Globus pallidus (tissue), 1 donor: ENCODE measurements at regions not wholly inside any gene's neighbourhood (a gene's known extent, or its start where the extent isn't known, plus 50 kb on each side); places are given as distances from the start of the nearest gene placed in this dataset.

Source experiments
- DNase-seq: peaks from one replicate; pipeline ENCODE4 v3.0.0-alpha.2; 2015; ENCODE audit warnings: low spot score

GRCh38 chr17:69949973-69950695 is 124.9 kb upstream of the KCNJ16 start:
- DNase-seq: no peak

GRCh38 chr17:69950701-69951418 is 124.2 kb upstream of the KCNJ16 start:
- no peak for DNase-seq

DNA sequence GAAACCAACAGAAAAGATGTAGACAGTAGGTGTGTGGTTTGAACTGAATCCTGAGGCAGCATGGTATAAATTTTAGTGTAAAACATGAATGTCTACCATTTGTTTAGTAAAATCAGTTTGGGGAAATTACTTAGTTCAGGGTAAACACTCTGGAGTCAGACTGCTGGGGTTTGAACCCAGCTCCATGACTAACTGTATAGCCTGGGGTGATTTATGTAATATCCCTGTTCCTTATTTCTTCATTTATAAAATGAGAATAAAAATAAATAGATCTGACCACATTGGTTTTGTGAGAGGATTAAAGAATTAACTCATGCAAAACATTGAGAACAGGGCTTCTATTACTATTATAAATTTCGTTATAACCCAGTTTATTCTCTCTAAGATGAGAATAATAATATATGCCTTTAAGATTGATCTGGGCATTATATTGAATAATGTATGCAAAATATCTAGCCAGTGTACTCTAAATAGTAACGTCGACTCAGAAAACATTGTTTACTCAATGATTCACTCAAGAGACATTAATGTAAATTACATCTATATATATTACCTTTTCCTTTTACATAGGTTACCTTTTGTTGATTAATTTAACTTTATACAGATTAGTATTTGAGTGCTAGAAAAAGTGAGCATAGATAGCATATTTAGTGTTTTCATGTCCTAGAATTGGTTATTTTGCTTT is 120.6 kb upstream of the KCNJ16 start:
- DNase-seq: no peak

- DNase-seq: no peak
These were observed 117.0 kb upstream of the KCNJ16 start for GRCh38 chr17:69958063-69958462.

DNA sequence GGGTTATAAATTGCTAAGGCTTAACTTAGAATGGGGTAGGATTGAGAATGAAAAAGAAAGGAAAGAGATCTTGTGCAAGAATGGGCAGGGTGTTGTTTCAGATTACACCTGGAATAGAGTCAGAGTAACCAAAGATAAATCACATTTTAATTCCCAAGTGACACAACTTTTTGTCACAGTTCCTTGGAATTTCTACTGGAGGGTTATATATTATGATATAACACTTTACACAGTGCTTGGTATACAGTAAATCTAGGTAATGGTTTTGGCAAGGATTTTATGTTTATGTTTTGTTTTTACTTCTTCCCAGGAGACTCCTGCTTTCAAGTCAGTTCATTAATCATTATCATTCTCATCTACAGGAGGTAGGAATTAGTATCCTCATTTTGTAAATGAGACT is 115.7 kb upstream of the KCNJ16 start:
- DNase-seq: no peak

- peak; percentile 4 for DNase-seq
These were observed 114.3 kb upstream of the KCNJ16 start for GRCh38 chr17:69960755-69961154.

- peak; percentile 19 for DNase-seq
These were observed 113.4 kb upstream of the KCNJ16 start for GRCh38 chr17:69961501-69962145.

DNA sequence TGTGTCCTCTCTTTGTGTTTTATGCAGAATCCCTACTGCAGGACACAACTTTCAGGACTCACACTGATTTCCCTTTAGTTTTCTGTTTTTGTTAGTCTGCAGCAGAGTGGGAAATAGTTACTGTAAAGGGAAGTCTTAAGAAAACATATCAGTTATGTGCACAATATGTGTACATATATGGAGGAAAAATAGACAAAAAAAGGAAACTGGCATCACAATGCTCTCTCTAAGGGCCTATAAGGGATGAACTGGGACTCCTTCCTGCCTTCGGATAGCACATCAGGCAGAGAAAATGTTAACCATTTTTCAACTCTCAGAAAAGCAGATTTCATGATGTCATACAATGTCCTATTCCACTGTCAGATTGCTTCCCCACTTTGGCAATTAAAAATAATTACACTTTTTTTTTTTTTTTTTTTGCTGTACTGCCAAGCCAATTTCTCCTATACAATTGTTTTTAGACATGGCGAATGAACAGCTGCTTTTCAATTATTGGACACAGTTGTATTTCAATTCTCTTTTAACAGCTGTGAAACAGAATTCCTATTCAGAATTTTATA is 112.5 kb upstream of the KCNJ16 start:
- peak; percentile 8 for DNase-seq

DNA sequence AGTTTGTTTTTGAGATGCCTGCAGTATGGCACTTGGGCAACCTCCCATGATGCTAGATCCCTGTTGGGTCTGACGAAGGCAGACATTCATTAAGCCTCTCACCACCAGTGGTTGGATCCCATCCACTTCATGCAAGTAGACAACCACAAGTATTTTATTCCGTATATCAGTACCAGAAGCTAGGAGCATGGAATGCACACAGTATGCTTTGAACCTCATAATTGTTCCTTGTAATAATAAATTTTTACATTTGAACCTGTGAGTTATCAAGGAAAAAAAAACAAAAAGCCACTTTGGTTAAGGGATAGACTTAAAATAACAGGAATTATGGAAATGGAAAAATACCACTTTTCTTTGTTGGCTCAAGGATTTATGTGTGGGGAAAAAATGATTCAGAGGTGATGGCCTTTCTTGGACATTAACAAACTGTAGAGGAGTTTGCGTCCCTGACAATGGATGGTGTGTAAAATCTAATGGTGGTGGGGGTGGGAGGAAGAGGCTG is 107.1 kb upstream of the KCNJ16 start:
- DNase-seq: no peak

DNA sequence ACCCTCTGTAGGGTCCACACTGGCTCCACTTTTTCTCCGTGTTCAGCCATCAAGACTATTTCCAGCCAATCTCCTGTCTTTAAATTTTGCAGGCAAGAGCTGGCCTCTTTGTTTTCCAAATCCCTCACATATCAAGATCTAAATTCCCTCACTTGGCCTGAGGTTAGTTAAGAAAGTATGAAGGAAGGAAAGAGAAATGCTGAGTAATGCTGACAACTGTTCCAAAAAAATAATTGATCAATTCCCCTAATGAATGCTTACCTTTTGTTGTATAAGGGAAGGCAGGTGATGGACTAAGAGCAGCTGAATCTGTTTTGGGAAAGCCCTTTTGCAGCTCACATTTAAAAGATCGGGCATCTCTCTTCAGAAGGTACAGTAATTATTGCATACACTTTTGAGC is 105.1 kb upstream of the KCNJ16 start:
- no peak for DNase-seq

DNA sequence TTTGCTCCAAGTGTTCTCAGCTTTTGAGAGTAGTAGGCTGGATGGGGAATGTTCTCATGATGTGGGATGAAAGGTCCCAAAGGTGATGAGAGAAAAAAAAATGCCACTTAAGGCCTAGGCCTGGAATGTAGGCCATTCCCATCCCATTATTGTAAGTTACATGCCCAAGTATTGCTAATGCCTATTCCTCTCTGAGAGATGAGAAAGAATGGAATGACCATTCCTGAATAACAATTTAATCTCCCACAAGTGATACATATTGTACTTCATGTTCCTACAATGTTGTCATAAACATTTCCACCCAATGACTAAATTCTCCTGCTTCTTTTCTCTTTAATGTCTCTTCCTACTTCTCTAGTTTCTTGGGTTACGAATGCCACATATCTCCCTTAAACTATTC is 102.8 kb upstream of the KCNJ16 start:
- DNase-seq: no peak

DNA sequence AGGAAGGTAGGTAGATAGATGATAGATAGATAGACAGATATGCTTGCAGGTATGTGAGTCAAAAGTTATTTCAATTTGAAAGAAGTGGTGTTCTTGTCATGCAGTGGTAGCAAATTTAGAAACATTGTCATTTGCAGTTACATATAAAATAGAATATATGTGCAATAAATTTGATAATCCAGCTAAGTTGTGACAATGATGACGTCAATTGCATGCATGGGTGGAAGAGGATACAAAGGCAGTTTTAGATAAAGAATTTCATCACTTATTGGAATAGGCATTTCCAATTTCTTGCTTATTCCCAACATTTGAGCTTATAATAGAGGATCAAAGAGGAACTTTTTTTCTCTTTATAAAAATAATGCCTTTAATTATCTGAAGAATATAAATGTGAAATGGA is 99.2 kb upstream of the KCNJ16 start:
- no peak for DNase-seq

GRCh38 chr17:69978056-69978646 is 96.9 kb upstream of the KCNJ16 start:
- no peak for DNase-seq

DNA sequence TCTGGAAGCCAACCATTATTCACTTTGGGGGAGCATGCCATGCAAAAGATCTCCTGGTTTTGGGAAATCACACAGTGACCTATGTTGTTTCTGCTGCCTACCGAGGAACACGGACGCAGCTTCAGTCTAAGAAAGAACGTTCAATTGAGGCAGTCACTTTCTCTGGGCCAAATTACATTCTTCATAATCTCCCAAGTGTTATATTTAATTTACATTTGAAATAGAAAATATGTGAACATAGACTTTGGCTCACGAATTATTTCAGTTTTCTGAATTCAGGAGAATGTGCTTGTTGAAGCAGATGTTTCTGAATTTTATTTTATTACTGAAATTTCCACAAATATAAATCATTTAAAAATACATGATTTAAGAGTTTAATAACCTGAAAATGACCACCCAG is 93.6 kb upstream of the KCNJ16 start:
- DNase-seq: no peak

- no peak for DNase-seq
These were observed 79.5 kb upstream of the KCNJ16 start for GRCh38 chr17:69995476-69995875.

DNA sequence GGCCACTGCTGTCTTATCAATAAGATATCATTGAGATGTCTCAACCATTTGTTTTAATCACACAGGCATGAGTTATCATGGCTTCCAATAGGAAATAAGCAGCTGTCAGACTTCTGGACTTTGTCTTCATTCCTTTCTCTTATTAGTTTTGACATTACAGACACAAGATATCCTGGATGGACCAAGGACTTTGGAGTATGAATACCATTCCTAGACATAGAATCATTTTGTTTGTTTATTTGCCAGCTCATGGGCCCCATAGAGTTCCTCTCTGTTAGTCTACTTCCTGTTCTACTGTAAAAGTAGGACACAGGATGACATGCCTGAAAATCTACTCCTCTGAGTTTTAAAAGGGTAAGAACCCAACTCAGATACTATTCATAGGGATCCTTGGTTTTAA is 77.7 kb upstream of the KCNJ16 start:
- DNase-seq: no peak

- DNase-seq: no peak
These were observed 75.8 kb upstream of the KCNJ16 start for GRCh38 chr17:69999253-69999652.

GRCh38 chr17:70006159-70006558 is 68.9 kb upstream of the KCNJ16 start:
- no peak for DNase-seq

DNA sequence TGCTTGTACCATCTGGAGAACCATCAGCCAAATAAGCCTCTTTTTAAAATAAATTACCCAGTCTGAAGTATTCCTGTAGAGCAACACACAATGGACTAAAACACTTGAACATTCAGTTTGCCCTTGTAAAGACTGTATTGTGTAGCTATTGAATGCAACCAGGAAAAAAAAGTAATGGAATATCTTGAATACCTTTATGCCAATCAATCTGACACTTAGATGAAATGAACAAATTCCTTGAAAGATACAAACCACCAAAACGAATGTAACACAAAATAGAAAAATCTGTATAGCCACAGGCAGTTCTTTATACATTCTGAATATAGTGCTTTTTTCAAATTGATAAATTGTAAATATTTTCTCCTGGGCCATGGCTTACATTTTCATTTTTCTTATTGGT is 63.3 kb upstream of the KCNJ16 start:
- DNase-seq: no peak

- DNase-seq: no peak
These were observed 61.1 kb upstream of the KCNJ16 start for GRCh38 chr17:70013911-70014310.

DNA sequence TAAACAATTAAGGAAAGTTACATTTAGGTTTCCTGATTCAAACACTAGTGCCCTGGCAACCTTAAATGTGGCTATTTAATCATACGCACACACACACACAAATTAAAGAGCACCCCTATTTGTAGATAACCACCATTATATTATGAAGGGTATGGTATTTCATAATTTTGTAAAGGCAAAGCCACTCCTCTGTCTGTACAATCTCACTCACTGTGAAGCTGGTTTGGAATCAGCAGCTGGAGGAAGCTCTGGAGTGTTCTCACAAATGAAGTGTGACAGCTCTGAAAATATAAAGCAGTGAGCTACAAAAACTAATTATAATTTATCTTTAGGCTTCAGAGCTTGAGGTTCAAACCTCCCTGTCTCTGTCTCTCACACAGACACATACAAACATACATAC is 57.9 kb upstream of the KCNJ16 start:
- DNase-seq: no peak

DNA sequence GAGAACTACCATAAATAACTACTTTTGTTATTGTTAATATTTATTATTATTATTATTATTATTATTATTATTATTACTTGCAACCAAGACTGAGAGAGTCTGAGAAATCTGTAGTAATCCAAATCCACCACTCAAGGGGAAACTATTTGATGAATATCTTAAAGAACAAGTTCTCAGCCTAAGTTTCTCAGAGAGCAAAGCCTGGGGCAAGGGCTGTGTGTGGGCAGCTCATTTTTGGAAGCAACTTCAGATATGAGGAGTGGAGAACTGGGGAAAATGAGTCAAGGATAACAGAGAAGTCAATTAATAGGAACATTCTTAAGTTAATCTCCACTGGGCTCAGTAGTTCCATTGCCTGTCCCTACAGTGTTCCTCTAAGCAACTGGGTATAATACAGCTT is 57.1 kb upstream of the KCNJ16 start:
- DNase-seq: no peak
